ENCODE measurements at regions not wholly inside any gene's neighbourhood (a gene's known extent, or its start where the extent isn't known, plus 50 kb on each side); places are given as distances from the start of the nearest gene placed in this dataset.

GRCh38 chr6:133788556-133788955 is 100.4 kb upstream of the TCF21 start:
- TF ChIP-seq POLR2A (IDR thresholded peaks at IDR 0.05) (no peak), CTCF (IDR thresholded peaks at IDR 0.05) (no peak)

Data from adrenal gland (tissue), 5 donors.